K562 (cell line): ENCODE measurements at regions not wholly inside any gene's neighbourhood (a gene's known extent, or its start where the extent isn't known, plus 50 kb on each side); places are given as distances from the start of the nearest gene placed in this dataset.

ENCODE experiments used
- ATAC-seq: fragments of 200-7000 bp; cut with Tn5 transposase; 3 replicates; pipeline ENCODE4 v1.9.1; 2020; ENCODE audit warnings: moderate library complexity
- BruUV-seq: library from RNA; stranded (reverse); fragments of 400-500 nt; replicated peaks from 2 replicates; lab custom pipeline; 2021; lab: Mats Ljungman, UMichigan
- CTCF ChIA-PET: fragments of 300-600 bp; formaldehyde crosslinking; extraction: SDS; loops from one replicate; lab custom pipeline; 2021; ENCODE audit warnings: low intra/inter-chr PET ratio; lab: Yijun Ruan, JAX
- POLR2A ChIA-PET: fragments of 300-600, 350-650 bp; sonication (Branson Sonifier 250); formaldehyde crosslinking; extraction: SDS; loops from one replicate; lab custom pipeline; 2021; ENCODE audit warnings: antibody characterized with exemption, inconsistent platforms; lab: Yijun Ruan, JAX
- DNase-seq, 4 experiments: peaks; one replicate each; pipeline versions ENCODE4 v3.0.0 to v3.0.0-alpha.2; 2011 to 2018; ENCODE audit warnings: low spot score in 3 of 4, mixed read lengths in 3 of 4; ENCODE audit errors: extremely low read depth in 1 of 4
- FAIRE-seq: peaks from 2 replicates; lab custom pipeline; 2011; peaks lifted over from hg19 to GRCh38; lab: Jason Lieb, UNC
- H2AFZ ChIP-seq: 2 replicates; pipeline ENCODE4 v1.6.0; 2011; ENCODE audit warnings: low read depth, low read length, control low read depth, inconsistent platforms
- H3K27ac ChIP-seq: fragments of 200-600 bp; 3 replicates; pipeline ENCODE4 v1.8.0; 2011; ENCODE audit warnings: low read depth, mild to moderate bottlenecking, control low read depth, inconsistent platforms, low read length, moderate library complexity, mixed read lengths; ENCODE audit errors: extremely low read depth
- H3K27me3 ChIP-seq, 2 experiments: fragments of 300-600 bp in 1 of 2; 2 replicates in 1 of 2; 3 replicates in 1 of 2; pipeline versions ENCODE4 v1.6.0 to v1.8.0; 2011; ENCODE audit warnings: inconsistent platforms in 2 of 2, low read length in 2 of 2, mild to moderate bottlenecking in 1 of 2, mixed read lengths in 1 of 2, moderate library complexity in 1 of 2; ENCODE audit not compliant: control insufficient read depth in 2 of 2, insufficient read depth in 2 of 2
- H3K36me3 ChIP-seq: fragments of 300-600 bp; 3 replicates; pipeline ENCODE4 v1.8.0; 2011; ENCODE audit warnings: mild to moderate bottlenecking, low read length, inconsistent platforms; ENCODE audit not compliant: control insufficient read depth, insufficient read depth
- H3K4me1 ChIP-seq, 2 experiments: fragments of 200-600 bp in 1 of 2; replicated peaks in 1 of 2; 2 replicates in 1 of 2; 3 replicates in 1 of 2; pipeline versions ENCODE4 v1.5.1 to v1.8.0; 2011; ENCODE audit warnings: inconsistent platforms in 2 of 2, low read length in 2 of 2, mild to moderate bottlenecking in 1 of 2, mixed read lengths in 1 of 2, moderate library complexity in 1 of 2; ENCODE audit not compliant: control insufficient read depth in 2 of 2, insufficient read depth in 2 of 2
- H3K4me2 ChIP-seq: 2 replicates; pipeline ENCODE4 v1.6.1; 2011; ENCODE audit warnings: low read length, control low read depth, inconsistent platforms, mixed read lengths; ENCODE audit not compliant: insufficient read depth
- H3K4me3 ChIP-seq: fragments of 200-600 bp; sonication (generic), shearing (Covaris generic); 2 replicates; pipeline ENCODE4 v1.5.1; 2016; ENCODE audit warnings: control low read depth, inconsistent platforms
- H3K79me2 ChIP-seq: fragments of 200-600 bp; 3 replicates; pipeline ENCODE4 v1.8.0; 2011; ENCODE audit warnings: low read length, inconsistent platforms; ENCODE audit not compliant: control insufficient read depth, insufficient read depth
- H3K9ac ChIP-seq, 2 experiments: 2 replicates each; pipeline versions ENCODE4 v1.6.0 to v1.6.1; 2011; ENCODE audit warnings: low read depth in 2 of 2, low read length in 2 of 2, control low read depth in 1 of 2, inconsistent platforms in 1 of 2, mild to moderate bottlenecking in 1 of 2, mixed read lengths in 1 of 2; ENCODE audit not compliant: insufficient read depth in 1 of 2
- H3K9me1 ChIP-seq: one replicate; pipeline ENCODE4 v1.6.0; 2011; ENCODE audit warnings: inconsistent platforms, mild to moderate bottlenecking, low read length, moderate library complexity; ENCODE audit not compliant: control insufficient read depth, insufficient read depth
- H3K9me3 ChIP-seq: replicated peaks from 2 replicates; pipeline ENCODE4 v1.5.1; 2011; ENCODE audit warnings: low read depth, low read length, inconsistent platforms; ENCODE audit not compliant: control insufficient read depth, insufficient read depth
- H4K20me1 ChIP-seq: replicated peaks from 2 replicates; pipeline ENCODE4 v1.6.1; 2011; ENCODE audit warnings: low read length, inconsistent platforms, mixed read lengths; ENCODE audit not compliant: control insufficient read depth, insufficient read depth
- ELK1 ChIP-seq: sonication (generic); formaldehyde crosslinking; IDR thresholded peaks from 2 replicates; pipeline ENCODE4 v1.8.1; 2022; ENCODE audit warnings: missing genetic modification reagents
- HMGXB4 ChIP-seq: sonication (generic); formaldehyde crosslinking; IDR thresholded peaks from 2 replicates; pipeline ENCODE4 v1.8.1; 2023; ENCODE audit warnings: mild to moderate bottlenecking, missing genetic modification reagents
- NFIC ChIP-seq: fragments of 450-650 bp; IDR thresholded peaks from 2 replicates; pipeline ENCODE4 v1.6.1; 2017; ENCODE audit warnings: mild to moderate bottlenecking, inconsistent platforms
- RREB1 ChIP-seq: fragments of 250-450 bp; sonication (Bioruptor Pico); IDR thresholded peaks from 2 replicates; pipeline ENCODE4 v1.4.0; 2020
- ZNF384 ChIP-seq: IDR thresholded peaks from 2 replicates; pipeline ENCODE4 v1.6.1; 2012; ENCODE audit warnings: low read depth, low read length, improper control_type of control experiment
- ZSCAN32 ChIP-seq: fragments of 450-650 bp; formaldehyde crosslinking; IDR thresholded peaks from 2 replicates; pipeline ENCODE4 v1.4.0; 2020; ENCODE audit warnings: mild to moderate bottlenecking, moderate library complexity
- in situ Hi-C: fragments of 300-500 bp; cut with MboI; formaldehyde crosslinking; loops from 4 replicates; pipeline ENCODE4 v1.15.0; 2018; ENCODE audit warnings: inconsistent platforms, mixed read lengths
- intact Hi-C: fragments of 100-400 bp; cut with micrococcal nuclease; formaldehyde crosslinking; loops from 2 replicates; pipeline ENCODE4 v1.14.2; 2022

GRCh38 chr5:135242021-135242865 lies 156.8 kb downstream of the MACROH2A1 start (continued):
- TF ChIP-seq NFIC (no peak), ZSCAN32 (CRISPR knock-in tag) (no peak), ELK1 (CRISPR knock-in tag) (no peak)

- H3K9me1 ChIP-seq = no peaks in the 10 kb centered on the region
- no peaks in the 10 kb centered on the region for H3K79me2 ChIP-seq
- H3K36me3 ChIP-seq = no peaks in the 10 kb centered on the region
- in situ Hi-C loops (no loop called here), intact Hi-C loops (no loop called here)
- no peak for FAIRE-seq
- H3K9ac ChIP-seq = no peak overlapping the region
- H3K4me1 ChIP-seq = peaks cover 16 to 17% of the 10 kb centered on the region in 2 experiments
- peaks cover 4 to 14% of the 10 kb centered on the region in 2 experiments; a peak in 3 of 5 replicates for H3K27me3 ChIP-seq
- no TSS peak for BruUV-seq
- H4K20me1 ChIP-seq = peaks cover 19% of the 10 kb centered on the region
- no peak overlapping the region for H3K4me2 ChIP-seq
- ChIA-PET POLR2A (interaction anchor here (0.8 kb wide), 1 partner anchor 23 kb away, joined by 4 read pairs; no protein-coding TSS in a partner anchor), CTCF (no interaction called here)
- H3K4me3 ChIP-seq = no peak overlapping the region
- H3K27ac ChIP-seq = no peak overlapping the region
- H3K9me3 ChIP-seq = no peaks in the 10 kb centered on the region
- no peak overlapping the region for H2AFZ ChIP-seq
- no peak for ATAC-seq
- no peak for DNase-seq
- TF ChIP-seq HMGXB4 (CRISPR knock-in tag) (no peak), ZNF384 (no peak), RREB1 (CRISPR knock-in tag) (no peak)
Measured at GRCh38 chr5:135241536-135241935, 157.5 kb downstream of the MACROH2A1 start.
